ENCODE measurements at regions not wholly inside any gene's neighbourhood (a gene's known extent, or its start where the extent isn't known, plus 50 kb on each side); places are given as distances from the start of the nearest gene placed in this dataset.
"Not testable (repeated sequence)": the region's sequence is repeated elsewhere in the genome, so short reads cannot be mapped to it uniquely, and the experiment has no call there.

DNA sequence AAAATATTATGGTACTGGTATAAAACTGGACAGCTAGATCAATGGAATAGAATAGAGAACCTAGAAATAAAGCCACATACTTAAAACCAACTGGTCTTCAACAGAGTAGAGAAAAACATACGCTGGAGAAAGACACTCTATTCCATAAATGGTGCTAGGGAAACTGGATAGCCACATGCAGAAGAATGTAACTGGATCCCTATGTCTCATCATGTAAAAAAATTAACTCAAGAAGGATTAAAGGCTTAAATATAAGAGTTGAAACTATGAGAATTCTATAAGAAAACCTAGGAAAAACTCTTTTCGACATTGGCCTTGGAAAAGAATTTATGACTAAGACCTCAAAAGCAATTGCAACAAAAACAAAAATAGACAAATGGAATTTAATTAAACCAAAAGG lies 114.6 kb downstream of the PCDH18 start:
- no peak for FAIRE-seq
- no peaks in the 10 kb centered on the region for H3K27me3 ChIP-seq (ENCODE audit: control insufficient read depth, insufficient read depth, low read length)
- H3K36me3 ChIP-seq (ENCODE audit: control insufficient read depth, insufficient read depth, low read length), result no peaks in the 10 kb centered on the region
- no peak for DNase-seq (ENCODE audit: low read depth)
- TF ChIP-seq CTCF (IDR thresholded peaks at IDR 0.05; ENCODE audit: insufficient read depth, low read length, severe bottlenecking), result no peak
- no peak overlapping the region for H3K4me3 ChIP-seq (ENCODE audit: low read depth, low read length)

DNA sequence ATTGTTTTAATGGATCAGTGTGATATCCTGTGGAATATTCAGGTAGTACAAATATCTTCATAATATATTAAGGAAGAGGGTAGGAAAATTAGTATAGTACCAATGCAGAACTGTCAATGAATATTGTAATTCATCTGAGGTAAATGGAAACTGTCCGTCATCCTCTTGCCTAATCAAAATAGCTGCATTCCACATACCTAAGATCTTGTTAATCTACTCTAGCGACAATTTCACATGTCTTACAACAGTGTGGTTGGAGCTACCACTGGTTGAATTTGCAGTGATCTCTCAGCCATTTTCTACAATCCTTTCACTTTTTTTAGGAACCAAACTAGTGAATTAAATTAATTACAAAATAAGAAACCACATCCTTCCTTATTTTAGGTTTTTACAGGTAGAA lies 117.5 kb downstream of the PCDH18 start:
- FAIRE-seq (no peak), DNase-seq (ENCODE audit: low read depth) (no peak)
- Histone ChIP-seq H3K4me3 (ENCODE audit: low read depth, low read length) (no peak overlapping the region), H3K27me3 (ENCODE audit: control insufficient read depth, insufficient read depth, low read length) (no peaks in the 10 kb centered on the region), H3K36me3 (ENCODE audit: control insufficient read depth, insufficient read depth, low read length) (no peaks in the 10 kb centered on the region)
- no peak for TF ChIP-seq CTCF (IDR thresholded peaks at IDR 0.05; ENCODE audit: insufficient read depth, low read length, severe bottlenecking)

DNA sequence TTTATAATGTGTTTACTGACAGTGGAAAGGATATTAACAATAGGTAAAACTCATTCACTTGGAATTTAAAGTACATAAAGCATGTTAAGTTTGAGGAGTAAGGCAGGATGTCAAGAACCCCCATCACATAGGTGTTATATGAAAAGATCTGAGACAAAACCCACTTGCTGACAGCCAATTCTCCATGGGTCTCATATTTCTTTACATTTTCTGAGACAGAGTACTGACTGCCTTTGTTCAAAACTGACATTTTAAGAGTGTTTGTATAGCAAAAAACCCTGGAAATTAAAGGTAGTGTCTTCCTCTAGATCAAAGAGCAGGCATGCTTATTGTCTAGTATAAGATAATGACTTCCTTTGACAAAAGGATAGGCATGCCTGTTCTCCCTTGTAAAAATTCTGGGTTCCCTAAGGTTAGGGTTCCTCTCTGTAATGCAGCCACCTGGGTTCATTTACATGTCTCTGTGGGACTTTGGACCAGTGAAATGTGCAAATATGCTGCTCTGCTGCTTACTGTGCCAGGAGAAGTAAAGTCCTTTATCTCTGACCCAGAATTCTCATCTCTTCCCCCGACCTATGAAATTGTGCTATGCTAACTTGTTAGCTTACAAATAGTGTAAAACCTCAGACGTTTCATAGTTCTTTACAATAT lies 123.6 kb downstream of the PCDH18 start:
- no peak for TF ChIP-seq CTCF (IDR thresholded peaks at IDR 0.05; ENCODE audit: insufficient read depth, low read length, severe bottlenecking)
- no peaks in the 10 kb centered on the region for H3K27me3 ChIP-seq (ENCODE audit: control insufficient read depth, insufficient read depth, low read length)
- FAIRE-seq (no peak), DNase-seq (ENCODE audit: low read depth) (no peak)
- no peaks in the 10 kb centered on the region for H3K36me3 ChIP-seq (ENCODE audit: control insufficient read depth, insufficient read depth, low read length)
- no peak overlapping the region for H3K4me3 ChIP-seq (ENCODE audit: low read depth, low read length)

- not testable (repeated sequence) for H3K36me3 ChIP-seq (ENCODE audit: control insufficient read depth, insufficient read depth, low read length); DNase-seq (ENCODE audit: low read depth); FAIRE-seq; H3K4me3 ChIP-seq (ENCODE audit: low read depth, low read length); H3K27me3 ChIP-seq (ENCODE audit: control insufficient read depth, insufficient read depth, low read length)
These were observed 126.5 kb downstream of the PCDH18 start for GRCh38 chr4:137405833-137406232.

GRCh38 chr4:137394018-137394417 lies 138.3 kb downstream of the PCDH18 start:
- DNase-seq (ENCODE audit: low read depth) (no peak), FAIRE-seq (no peak)
- H3K4me3 ChIP-seq (ENCODE audit: low read depth, low read length), result no peak overlapping the region
- TF ChIP-seq CTCF (IDR thresholded peaks at IDR 0.05; ENCODE audit: insufficient read depth, low read length, severe bottlenecking), result no peak
- no peaks in the 10 kb centered on the region for H3K36me3 ChIP-seq (ENCODE audit: control insufficient read depth, insufficient read depth, low read length)
- no peaks in the 10 kb centered on the region for H3K27me3 ChIP-seq (ENCODE audit: control insufficient read depth, insufficient read depth, low read length)

- Histone ChIP-seq H3K4me3 (ENCODE audit: low read depth, low read length) (no peak overlapping the region), H3K36me3 (ENCODE audit: control insufficient read depth, insufficient read depth, low read length) (no peaks in the 10 kb centered on the region), H3K27me3 (ENCODE audit: control insufficient read depth, insufficient read depth, low read length) (no peaks in the 10 kb centered on the region)
- no peak for FAIRE-seq
- no peak for TF ChIP-seq CTCF (IDR thresholded peaks at IDR 0.05; ENCODE audit: insufficient read depth, low read length, severe bottlenecking)
- no peak for DNase-seq (ENCODE audit: low read depth)
These were observed 139.2 kb downstream of the PCDH18 start for GRCh38 chr4:137393044-137393443.
